Stimulated activated CD4-positive, alpha-beta T cell treated with anti-CD3 and anti-CD28 coated beads, Interleukin-12 subunit alpha, Interleukin-12 subunit beta, amount 100 ng/mL, for 4 hours (primary cell): ENCODE measurements at regions not wholly inside any gene's neighbourhood (a gene's known extent, or its start where the extent isn't known, plus 50 kb on each side); places are given as distances from the start of the nearest gene placed in this dataset.

ENCODE experiments used
- DNase-seq: peaks from one replicate; pipeline ENCODE4 v3.0.0-alpha.2; 2020

DNA sequence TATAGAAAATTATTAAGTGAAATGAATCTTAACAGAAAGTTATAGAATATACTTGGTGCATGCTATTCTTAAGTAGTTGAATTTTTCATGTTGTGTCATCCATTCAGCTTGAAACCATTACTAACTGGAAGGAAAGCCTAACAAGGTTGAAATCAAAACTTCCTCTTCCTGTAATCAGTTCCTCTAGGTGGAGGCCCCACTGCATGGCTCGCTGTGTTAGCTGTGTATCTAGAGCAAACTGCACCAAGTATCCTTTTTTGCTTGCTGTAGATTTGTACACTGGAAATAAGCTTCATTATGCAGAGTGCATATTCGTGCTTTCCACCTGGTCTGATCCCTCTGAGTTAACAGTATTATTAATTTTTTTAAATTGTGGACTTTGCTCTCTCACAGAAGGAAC lies 1146.1 kb downstream of the EFNB2 start:
- DNase-seq = no peak

GRCh38 chr13:105377452-105377851 lies 1158.0 kb downstream of the EFNB2 start:
- no peak for DNase-seq

DNA sequence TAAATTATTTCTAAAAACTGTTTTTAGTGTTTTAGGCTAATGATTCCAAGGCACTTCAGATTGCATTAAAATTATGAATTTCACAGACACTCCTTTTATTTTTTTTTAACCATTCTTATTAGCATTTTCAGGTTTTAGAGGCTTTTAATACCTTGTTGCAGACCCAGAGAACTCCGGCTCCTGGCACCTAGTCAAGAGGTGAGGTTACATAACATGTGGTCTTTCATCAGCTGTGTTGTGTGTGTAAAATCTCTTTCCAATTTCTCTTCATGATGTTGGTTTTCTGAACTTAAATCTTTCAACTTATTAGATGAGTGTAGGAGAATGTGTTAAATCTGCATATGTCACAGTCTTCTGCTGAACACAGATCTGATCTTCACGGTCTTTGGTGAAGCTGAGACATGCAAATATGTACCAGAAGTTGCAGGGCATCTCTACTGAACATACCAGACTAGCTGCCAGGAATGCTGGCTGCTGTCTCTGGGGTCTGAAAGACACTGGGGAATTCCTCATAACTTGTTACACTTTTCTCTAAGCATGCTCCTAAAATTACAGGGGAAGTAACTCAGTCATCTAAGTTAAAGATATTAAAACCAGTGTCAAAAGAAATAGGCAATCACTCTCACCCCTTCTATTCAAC lies 1165.3 kb downstream of the EFNB2 start:
- no peak for DNase-seq

GRCh38 chr13:105368781-105369180 lies 1166.7 kb downstream of the EFNB2 start:
- no peak for DNase-seq

- DNase-seq = no peak
These were observed 1169.6 kb downstream of the EFNB2 start for GRCh38 chr13:105365831-105366230.

DNA sequence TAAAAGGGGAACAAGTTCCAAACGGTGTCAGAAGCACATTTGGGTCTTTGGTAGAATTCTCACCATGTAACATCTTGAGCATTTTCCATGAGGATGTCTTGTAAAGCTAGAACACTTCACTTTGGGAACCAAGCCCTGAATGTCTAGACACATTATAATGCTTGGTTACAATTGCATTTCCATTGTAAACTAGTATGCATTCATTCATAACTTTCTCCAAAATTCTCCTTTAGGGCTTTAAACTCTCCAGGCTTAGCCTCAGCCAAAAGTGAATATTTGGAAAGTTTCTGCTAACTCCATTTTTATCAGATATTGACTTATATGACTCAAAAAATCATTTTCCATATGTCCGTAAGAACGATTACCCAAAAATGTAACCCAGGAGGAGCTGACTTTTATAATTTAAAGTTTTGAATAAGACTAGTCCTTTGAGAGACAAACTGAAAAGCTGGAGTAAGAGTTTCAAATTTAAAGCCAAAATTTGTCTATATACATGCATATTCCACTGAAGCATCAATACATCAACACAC lies 1170.4 kb downstream of the EFNB2 start:
- DNase-seq = no peak

- no peak for DNase-seq
These were observed 1171.3 kb downstream of the EFNB2 start for GRCh38 chr13:105364191-105364590.

DNA sequence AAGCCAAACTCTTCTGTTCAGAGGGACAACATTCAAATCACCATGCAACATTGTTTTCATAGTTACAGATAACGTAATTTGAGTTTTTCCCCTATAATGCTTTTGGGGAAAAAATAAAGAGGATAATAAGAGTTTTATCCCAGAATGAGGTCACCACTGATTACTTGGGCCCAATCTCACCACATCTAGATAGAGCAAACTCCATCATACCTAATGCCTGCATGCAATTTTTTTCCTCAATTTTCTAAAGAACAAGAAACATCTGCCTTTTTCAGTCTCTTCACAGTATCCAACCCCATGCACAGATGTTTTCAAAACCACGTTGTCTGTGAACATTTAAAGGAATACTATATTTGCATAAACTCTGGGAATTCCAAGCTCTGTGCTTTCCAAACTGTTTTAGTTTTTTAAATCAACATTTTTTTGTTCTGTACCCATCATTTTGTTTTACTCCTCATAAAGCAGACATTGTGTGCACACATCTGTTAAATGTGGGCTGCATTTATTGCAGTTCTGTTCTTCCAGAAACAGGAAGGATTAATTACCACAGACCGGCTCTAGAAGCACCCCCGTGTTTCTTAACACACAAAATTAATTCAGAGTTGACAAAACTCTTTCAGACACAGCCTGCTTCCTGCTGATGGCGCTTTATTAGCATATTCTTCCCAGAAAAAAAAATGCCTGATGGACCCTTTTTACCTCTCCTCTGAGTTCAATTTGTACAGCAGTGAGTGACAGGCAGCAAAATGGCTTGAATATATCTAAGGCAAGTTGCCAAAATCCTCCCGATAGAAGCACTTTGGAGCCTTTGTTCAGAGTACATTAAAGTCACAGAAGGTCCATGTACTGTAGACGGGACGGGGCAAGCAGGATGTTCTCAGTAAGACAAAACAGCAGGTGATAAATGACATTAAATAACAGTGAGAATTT lies 1171.9 kb downstream of the EFNB2 start:
- no peak for DNase-seq

GRCh38 chr13:105353654-105354053 lies 1181.8 kb downstream of the EFNB2 start:
- DNase-seq = no peak

DNA sequence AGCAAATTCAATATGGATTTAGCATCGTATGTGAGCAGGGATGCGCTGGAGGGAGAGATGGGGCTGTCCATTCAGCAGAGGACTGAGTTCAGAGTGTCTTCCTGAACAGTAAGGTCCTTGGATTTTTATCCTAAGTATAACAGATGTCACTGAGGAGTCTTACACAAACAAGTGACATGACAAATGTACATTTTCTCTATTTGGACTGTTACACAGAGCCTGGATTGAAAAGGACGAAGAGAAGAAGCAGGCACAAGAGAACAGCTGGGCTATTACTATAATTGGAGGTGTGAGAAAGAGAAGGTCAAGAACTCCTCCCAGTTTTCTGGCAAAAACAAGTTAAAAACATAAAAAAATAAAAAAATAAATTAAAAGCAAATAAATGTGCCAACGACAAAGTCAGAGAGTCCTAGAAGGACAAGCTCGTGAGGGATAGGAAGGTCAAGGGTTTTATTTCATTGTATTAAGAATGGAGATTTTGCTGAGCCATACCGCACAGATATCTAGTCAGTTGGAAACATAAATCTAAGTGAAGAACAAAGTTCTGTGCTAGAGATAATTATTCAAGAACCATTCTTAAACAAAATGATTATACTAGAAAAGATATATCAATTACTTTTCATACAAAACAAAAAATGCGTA lies 1186.3 kb downstream of the EFNB2 start:
- DNase-seq = no peak

GRCh38 chr13:105346141-105346775 lies 1189.2 kb downstream of the EFNB2 start:
- no peak for DNase-seq

GRCh38 chr13:105345730-105346129 lies 1189.7 kb downstream of the EFNB2 start:
- DNase-seq = no peak

- DNase-seq = no peak
These were observed 1190.3 kb downstream of the EFNB2 start for GRCh38 chr13:105345131-105345530.

DNA sequence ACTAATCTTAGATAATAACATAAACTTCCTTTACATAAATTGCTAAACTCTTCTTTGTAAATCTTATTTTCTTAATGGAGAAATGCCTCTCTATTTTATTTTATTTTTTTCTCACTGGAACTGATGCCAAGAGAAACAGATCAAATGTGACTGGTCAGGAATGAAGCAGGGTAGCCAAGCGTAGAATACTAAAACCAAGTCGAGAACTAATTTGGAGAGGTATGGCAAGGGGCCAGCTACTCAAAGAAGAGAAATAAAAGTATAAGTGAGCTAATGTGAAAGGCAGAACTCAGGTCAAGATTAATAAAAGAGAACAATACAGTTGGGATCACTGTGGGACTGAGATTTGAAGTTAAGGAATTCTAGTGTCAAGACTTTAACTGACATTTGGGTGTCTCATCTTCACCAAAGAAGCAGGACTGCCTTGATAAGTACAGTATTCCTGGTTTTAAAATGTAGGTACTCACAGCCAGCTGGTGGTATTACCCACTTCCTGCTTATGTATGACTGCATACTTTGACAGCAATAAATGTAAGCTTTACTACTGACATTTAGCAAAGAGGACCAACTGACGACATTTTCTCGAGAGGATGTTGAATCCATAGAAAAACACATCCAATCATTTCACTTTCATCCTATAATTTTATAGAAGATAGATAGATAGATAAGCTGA lies 1192.2 kb downstream of the EFNB2 start:
- DNase-seq = no peak

DNA sequence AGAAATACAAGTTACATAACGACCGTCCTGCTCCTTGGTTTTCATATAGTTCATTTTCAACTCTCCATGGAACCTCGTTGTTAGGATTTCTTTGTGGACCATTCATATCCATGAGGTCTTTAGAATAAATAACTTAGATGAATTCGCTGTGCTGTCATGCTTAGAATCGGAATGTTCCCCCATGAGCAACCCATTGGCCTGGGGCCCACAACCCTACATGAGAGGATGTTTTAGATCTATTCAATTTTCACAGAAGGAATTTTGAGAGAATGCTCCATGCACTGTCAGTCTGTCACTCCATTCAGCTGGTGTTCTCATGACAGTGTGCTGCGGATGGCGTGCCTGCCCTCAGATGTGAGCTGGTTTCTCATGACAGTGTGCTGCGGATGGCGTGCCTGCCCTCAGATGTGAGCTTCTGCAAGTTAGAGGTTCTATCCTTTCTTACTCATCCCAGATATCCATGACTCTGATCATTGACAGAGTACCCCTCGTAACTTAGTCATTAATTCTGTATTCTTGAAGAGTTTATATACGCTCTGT lies 1193.1 kb downstream of the EFNB2 start:
- no peak for DNase-seq

DNA sequence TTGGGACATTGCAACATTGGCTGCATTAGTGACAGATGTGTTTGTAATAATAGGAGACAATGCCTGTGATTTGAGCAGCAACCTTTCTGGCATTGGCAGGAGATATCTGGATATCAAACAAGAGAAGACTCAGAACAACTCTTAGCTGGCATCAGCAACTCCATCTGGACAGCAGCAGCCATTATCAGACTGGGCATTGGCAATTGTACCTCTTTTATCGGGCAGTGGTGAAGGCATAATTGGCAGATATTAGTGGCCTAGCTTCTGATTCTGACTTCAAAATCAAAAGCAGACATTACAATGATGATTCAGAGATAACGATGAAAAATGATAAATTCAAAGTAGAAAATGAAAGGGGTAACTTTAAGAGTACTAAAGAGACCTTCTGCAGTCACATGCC lies 1193.7 kb downstream of the EFNB2 start:
- DNase-seq = no peak

GRCh38 chr13:105341256-105341655 lies 1194.2 kb downstream of the EFNB2 start:
- no peak for DNase-seq

DNA sequence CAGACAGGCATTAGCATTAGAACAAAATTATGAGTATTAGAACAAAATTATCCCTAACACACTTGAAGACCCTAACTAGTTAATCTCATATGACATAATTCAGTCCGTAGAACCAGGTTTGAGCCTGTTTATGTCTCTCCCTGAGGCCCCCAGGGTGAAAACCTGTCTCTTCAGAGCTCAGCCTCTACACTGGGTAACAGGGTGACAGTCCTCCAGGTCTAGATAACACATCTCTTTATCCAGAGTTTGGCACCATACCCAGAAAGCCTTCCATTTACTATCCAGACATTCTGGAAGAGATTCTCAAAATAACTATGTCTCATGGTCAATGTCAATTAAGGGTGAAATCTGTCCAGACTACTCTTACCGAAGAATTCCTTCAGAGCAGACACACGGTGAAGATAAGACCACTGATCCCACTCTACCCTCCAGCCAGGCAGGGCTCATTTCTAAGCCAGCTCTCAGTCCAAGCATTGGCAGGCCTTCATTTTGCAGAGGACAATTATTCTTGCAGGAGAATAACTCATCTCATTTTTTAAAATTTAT lies 1195.3 kb downstream of the EFNB2 start:
- DNase-seq = no peak

- no peak for DNase-seq
These were observed 1196.7 kb downstream of the EFNB2 start for GRCh38 chr13:105338773-105339172.

- no peak for DNase-seq
These were observed 1197.5 kb downstream of the EFNB2 start for GRCh38 chr13:105338006-105338405.

GRCh38 chr13:105336706-105337576 lies 1198.5 kb downstream of the EFNB2 start:
- DNase-seq = no peak
